ENCODE measurements at regions not wholly inside any gene's neighbourhood (a gene's known extent, or its start where the extent isn't known, plus 50 kb on each side); places are given as distances from the start of the nearest gene placed in this dataset.

DNA sequence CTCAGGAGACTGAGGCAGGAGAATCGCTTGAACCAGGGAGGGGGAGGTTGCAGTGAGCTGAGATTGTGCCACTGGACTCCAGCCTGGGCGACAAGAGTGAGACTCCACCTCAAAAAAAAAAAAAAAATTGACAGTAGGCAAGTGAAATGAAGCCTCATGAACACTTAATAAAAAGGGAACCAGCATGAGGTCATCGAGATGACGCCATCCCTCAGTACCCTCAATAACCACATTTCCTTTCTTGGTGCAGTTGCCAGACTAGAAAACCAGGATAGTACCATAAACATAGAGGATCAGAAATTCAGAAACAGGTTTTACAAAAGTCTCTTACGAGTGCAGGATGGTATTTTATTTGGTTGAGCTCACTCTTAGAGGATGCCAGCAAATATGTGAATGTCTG is 584.1 kb downstream of the MAFB start:
- no peak for DNase-seq (ENCODE audit: extremely low read depth in 1 of 2, low read depth in 1 of 2)

DNA sequence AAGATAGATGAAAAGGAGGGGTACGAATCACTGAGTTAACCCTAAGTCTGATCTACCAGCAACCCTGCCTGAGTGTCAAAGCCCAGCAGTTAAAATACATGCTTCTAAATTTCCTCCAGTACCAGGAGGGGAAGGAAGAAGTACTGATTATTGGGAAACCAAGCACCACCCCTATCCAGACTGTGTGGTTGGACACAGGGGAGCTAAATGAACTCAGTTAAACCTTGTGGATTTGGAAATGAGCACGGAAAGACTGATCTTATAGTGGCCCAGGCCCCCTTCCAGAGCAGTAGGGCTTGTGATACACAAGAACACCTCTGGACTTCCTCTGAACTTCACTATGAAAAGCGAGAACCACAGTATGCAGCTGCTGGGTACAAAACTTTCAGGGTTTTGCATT is 585.6 kb downstream of the MAFB start:
- no peak for DNase-seq (ENCODE audit: extremely low read depth in 1 of 2, low read depth in 1 of 2)

DNA sequence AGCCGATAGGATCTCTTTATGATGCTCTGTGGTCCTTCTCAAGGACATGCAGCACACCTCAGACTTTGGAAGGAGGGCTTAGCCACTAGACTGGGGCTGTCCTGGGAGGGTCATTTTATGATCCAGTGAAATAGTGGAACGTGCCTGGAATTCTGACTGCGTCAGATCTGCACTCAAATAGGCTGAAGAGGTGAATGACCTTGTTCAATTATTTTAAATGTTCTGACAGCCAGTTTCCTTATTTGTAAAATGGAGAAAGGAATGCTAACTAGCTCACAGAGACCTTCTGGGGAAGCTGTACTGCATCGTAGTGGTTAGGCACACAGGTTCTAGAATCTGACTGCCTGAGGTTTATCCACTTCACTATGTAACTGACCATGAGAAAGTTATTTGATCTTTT is 587.5 kb downstream of the MAFB start:
- DNase-seq (ENCODE audit: extremely low read depth in 1 of 2, low read depth in 1 of 2) = no peak

DNA sequence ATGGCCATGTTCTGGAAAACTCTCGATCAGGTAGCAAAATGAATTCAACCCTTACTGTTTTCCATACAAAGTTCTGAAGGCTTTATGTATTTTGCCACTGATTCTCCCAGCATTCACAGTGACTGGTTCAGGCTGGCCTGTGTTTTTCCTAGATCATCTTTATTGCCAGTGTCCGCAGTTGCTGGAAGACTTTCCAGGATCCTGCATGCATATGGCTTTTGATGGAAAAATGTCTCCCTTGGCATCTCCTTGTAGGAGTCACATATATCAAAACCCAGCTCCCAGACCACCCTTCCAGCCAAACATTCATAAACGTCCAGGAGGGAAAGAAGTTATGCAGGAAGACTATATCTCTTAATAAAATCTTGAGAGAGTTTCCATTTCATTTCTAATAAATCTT is 588.8 kb downstream of the MAFB start:
- DNase-seq (ENCODE audit: extremely low read depth in 1 of 2, low read depth in 1 of 2) = no peak

DNA sequence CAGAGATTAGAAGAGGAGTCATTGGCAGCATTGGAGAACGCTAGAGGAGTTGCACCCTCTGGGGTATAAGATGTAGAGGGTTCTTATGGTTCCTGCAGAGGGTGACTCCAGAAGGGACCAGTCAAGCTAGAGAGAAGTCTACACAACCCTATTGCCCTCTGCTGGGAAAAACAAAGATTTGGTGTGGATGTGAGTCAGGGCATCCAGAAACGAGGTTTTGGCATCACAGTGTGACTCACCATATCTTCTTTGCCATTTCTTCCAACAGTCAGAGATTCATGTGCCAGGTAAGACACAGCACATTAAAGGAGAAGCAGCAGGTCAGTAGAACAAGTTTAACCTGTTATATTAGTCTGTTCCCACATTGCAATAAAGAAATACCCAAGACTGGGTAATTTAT is 598.8 kb downstream of the MAFB start:
- no peak for DNase-seq (ENCODE audit: extremely low read depth in 1 of 2, low read depth in 1 of 2)

DNA sequence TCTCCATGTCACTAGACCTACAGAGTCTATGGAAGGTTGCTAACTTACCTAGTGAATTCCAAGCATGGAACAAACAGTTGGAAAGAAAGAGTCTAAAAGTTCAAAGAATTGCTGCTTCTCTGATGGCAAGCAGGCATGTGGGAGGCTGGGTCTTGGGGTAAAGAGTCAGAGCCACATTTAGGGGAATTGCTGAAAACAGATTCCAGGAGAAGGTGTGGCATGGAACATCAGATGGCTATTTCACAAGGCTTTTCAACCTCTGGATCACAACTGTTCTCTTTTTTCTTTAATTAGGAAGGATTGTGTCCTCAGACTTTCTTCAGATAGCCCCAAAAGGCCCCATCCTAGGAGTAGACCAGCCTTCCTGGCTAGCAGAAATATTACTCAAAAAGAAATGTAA is 601.5 kb downstream of the MAFB start:
- DNase-seq (ENCODE audit: extremely low read depth in 1 of 2, low read depth in 1 of 2) = no peak

DNA sequence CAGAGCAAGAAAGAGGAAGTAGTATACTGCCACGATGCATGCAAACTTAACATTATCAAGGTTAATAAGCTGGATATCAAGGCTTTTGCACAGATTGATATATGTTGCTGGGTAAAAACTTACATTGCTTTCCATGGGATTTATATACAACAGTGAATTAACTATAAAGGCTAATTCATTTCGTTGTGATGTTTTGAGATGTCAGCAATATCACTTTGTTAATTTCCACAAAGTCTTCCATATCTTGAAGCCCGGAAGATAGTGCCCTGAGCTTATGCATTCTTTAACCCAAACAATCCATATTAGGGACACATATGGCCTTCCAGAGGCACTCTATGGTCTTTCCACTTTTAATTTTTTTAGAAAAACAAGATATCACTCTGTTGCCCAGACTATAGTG is 603.5 kb downstream of the MAFB start:
- DNase-seq (ENCODE audit: extremely low read depth in 1 of 2, low read depth in 1 of 2) = no peak

DNA sequence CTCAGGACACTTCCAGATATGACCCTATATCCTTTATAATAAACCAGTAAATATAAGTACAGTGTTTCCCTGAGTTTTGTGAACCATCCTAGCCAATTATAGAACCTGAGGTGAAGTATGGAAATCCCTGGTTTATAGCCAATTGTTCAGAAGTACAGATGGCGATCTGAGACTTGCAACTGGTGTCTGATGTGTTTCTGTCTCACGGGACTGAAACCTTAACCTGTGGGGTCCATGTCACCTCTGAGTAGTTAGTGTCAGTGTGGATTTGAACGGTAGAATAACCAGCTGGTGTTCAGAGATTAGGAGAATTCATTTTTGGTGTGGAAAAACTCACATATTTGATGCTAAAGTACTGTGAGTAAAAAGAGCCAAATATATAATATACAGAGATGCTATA is 606.6 kb downstream of the MAFB start:
- DNase-seq (ENCODE audit: extremely low read depth in 1 of 2, low read depth in 1 of 2) = no peak

DNA sequence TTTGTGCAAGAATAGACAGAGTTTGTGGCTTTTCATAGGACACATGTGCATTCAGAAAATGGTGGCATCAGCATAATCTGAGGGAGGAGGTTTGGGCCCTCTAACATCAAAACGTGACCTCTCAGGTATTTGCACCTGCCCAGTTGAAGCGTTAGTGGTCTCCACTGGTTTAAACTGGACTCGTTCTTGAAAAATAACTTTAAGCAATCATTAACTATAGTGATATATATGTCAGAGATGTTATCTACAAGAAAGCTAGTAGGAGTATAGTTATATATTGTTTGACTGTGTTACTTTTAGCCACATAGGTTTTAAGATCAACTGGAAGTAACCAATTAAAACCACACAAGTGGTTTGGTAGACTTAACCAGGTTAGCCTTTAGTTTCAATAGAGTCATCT is 607.4 kb downstream of the MAFB start:
- DNase-seq (ENCODE audit: extremely low read depth in 1 of 2, low read depth in 1 of 2) = no peak

DNA sequence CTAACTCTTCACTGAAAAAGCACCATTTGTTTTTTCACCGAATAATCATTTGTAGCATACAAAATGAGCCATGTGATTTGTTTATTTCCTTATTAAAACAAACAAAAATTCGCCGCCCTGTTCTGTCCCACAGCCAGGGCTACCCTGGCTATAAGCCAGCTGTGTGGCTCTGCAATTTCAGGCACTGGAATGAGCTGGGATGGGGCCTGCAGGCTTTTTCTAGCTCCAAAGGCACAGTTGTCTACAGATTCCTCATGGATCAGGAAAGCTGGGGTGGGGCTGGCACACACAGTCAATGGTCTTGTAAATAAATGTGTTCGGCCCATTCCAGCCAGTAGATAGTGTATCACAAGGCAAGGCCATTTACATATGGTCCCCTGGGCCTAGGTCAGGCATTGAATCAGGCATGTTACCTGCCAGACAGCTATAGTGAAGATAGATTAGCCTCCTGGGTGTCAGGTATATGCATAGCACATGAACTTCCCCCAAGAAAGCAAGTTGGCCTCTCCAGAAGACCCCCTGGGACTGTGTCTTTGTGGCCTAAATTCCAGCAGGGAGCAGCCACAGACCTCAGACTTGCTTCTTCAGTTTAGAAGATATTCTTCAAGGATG is 608.9 kb downstream of the MAFB start:
- no peak for DNase-seq (ENCODE audit: extremely low read depth in 1 of 2, low read depth in 1 of 2)

DNA sequence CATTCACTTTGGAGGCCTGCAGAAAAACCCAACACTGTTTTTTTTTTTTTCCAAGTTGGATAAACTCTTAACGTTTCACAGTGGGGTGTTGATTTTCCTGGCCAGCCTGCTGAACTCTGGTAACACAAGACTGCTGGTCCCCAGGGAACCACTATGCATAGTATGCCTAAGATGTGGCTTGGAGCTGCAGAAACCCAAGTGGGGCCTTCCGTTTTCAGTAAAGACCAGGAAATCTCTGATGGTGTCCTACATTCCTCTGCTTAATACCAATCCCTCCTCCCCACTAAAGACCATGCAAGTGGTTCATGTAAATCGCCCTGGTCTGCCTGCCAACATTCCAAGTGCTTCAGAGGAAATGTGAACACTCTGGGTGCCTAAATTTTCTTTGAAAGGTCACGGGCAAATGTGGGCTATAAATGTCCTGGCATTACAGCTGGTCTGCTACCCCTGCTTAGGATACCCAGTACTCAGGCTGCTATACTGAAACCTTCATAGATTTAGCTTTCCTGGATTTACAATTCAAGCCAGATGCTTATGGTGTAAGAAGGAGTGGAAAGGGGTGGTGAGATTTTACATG is 615.4 kb downstream of the MAFB start:
- no peak for DNase-seq (ENCODE audit: extremely low read depth in 1 of 2, low read depth in 1 of 2)

DNA sequence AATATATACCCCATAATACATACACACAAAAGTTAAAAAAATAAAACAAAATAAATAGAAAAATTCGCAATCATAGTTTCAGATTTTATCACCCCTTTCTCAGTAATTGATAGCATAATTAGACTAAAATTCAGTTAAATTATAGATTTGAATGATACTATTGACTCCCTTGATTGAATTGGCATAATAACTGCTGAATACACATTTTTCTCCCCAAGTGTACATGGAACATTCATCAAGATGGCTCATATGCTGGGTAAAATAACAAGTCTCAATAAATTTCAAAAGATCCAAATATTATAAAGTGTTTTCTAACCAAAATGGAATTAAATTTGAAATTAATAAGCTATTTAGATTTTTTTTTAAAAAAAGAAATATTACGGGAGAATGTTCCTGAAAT is 616.1 kb downstream of the MAFB start:
- DNase-seq (ENCODE audit: extremely low read depth in 1 of 2, low read depth in 1 of 2) = no peak

DNA sequence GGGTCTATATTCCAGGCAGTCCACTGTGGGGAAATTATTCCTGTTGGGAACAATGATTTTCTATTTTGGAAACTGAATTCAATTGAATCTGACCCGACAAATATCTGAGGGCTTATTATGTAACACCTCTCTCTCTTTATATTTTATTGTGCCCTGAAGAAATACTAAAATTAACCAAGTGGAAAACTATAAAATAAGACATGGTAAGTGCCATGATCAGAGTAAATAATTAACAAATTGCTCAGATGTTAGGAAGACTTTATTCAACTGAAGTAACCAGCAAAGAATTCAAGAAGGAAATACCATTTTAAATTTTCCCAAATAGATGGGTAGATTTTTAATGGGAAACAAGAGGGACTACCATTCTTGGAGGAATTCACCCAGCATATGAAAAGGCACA is 632.9 kb downstream of the MAFB start:
- DNase-seq (ENCODE audit: extremely low read depth in 1 of 2, low read depth in 1 of 2) = no peak

DNA sequence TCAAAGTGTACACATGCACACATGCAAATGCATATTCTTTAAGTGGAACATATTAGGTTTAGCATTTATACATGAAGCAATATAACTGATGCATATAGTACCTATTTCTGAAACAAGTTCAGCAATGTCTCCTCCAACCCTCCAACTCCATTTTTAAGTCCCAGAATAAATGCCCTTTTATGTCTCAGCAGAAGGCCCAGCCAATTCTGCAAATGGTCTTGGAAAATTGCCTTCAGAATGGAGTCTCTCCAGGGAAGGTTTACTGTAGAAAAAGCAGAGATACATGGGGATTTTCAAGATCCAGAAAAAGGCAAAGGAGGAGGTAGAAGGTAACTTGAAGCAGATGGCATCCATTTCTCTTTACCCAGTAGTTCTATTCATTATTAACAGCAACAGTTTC is 633.3 kb downstream of the MAFB start:
- no peak for DNase-seq (ENCODE audit: extremely low read depth in 1 of 2, low read depth in 1 of 2)

DNA sequence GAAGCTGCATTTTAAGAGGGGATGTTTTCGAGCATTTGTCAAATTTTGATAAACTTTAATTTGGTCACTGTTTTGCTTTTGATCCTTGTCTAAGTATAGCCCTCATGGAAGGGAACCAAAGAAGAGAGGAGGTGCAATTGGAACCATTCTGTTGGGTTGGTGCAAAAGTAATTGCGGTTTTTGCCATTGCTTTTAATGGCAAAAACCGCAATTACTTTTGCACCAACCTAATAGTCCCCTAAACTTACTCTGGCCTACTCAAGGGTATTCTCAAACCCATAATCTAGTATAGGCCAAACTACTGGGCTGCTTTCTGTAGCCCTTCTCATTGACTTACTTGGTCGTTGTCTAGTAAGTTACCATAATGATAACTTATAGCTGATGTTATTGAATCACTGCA is 634.7 kb downstream of the MAFB start:
- no peak for DNase-seq (ENCODE audit: extremely low read depth in 1 of 2, low read depth in 1 of 2)

DNA sequence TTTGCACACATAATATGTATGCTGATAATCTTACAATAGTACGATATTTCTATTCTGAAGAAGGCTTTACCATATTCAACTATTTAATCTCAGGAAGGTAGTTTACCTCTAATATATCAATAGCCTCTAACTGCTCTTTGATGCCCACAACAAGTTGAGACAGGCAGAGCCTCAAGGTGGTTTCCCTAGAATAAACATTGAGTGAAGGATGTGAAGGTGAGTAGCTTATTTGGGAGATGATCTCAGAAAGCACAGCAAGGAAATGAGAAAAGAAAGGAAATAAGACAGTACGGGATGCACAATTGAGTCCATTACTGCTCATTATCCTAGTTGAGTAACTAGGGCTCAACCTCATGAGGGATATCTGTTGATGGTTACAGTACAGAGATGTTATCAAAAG is 638.4 kb downstream of the MAFB start:
- DNase-seq (ENCODE audit: extremely low read depth in 1 of 2, low read depth in 1 of 2) = no peak

DNA sequence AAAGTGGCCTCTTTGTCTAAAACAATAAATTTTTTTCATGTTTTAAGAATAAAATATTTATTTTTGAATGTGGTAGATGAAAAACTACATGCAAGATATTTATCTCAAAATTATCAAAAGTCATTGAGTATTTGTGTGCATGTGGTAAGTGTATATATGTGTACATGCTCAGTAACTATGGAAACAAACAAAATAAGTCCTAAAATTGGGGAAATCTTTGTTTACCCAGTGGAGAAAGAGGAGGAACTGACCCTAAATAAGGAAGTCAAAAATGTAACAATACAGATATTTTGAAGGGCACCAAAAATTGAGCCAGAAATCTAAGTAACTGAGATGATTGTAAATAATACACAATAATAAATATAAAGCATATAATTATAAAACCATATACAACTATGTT is 639.2 kb downstream of the MAFB start:
- no peak for DNase-seq (ENCODE audit: extremely low read depth in 1 of 2, low read depth in 1 of 2)

DNA sequence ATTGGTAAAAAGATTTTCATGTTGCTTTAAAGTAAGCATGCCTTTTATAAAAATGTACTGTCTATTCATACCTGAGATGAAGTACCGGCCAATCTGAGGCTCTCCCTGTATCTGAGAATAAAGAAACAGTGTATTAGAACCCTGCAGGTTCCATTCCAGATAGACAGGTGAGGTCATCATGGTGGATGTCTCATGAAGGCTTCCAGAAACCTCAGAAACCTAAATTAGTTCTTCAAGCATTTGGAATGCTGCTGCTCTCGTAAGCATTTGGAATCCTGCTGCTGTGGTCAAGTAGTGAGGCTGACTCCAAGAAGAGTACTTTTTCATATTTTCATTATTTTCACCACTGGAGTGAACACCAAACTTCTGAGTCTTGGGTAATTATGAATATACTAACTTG is 642.3 kb downstream of the MAFB start:
- no peak for DNase-seq (ENCODE audit: extremely low read depth in 1 of 2, low read depth in 1 of 2)

DNA sequence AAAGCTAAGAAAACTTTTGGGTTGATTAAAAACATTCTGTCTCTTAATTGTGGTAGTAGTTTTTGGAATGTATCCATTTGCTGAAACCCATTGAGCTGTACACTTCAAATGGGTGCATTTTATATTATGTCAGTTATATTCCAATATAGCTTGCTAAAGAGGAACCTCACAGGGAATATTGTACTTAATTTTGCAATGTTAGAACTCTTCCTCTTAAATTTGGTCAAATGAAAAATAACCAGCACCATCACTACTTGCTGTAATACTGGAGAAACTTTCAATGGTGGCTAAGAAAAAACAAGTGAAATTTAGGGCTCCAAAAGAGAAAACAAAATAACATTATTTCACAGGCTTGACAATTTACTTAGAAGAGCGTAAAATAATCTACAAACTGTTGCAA is 651.5 kb downstream of the MAFB start:
- no peak for DNase-seq (ENCODE audit: extremely low read depth in 1 of 2, low read depth in 1 of 2)

DNA sequence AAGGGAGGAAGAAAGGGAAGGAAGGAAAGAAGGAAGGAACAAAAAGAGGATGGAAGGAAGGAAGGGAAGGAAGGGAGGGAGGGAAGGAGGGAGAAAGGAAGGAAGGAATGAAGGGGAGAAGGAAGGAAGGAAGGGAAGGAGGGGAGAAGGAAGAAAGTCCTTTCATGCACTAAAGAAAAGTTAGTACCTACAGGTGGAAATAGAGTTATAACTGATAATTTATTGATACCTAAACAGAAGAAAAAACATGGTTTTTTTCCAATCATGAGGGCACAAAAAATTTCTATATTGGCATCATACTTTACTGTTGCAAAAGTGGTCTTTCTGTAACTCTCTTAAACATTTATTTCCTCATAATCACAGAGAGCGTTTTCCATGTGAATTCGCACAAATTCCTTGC is 659.4 kb downstream of the MAFB start:
- no peak for DNase-seq (ENCODE audit: extremely low read depth in 1 of 2, low read depth in 1 of 2)

DNA sequence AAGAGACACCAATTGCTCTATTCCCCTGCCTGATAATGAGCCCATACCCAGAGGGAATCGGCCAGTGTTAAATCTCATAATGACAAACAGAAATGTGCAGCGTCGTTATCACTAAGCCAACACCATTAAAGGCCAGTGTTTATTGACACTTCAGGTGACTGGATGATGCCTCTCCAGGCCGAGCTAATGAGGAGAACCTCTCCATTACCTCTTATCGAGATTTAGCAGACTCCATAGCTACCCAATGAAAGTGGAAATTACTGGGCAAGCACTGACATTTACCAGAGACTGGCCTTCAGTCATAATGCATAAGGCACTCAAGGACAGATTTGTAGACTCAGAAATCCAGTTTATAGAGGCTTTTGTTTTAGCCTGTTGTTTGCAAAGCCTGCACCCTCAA is 669.5 kb downstream of the MAFB start:
- no peak for DNase-seq (ENCODE audit: extremely low read depth in 1 of 2, low read depth in 1 of 2)

DNA sequence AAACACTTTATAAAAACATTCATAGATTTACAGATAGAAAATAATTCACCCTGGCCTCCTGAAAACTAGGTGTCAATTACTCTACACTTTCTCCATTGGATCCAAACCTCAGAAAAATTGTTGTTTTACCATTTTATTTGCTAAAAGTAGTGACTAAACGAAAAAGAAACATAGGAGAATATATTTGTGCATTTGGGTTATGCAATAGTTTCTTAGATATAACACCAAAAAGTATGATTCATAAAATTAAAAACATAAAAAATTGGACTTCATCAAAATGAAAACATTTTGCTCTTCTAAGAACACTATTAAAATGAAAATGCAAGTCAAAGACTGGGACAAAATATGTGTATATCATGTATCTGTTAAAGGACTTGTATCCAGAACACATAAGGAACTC is 671.3 kb downstream of the MAFB start:
- no peak for DNase-seq (ENCODE audit: extremely low read depth in 1 of 2, low read depth in 1 of 2)

DNA sequence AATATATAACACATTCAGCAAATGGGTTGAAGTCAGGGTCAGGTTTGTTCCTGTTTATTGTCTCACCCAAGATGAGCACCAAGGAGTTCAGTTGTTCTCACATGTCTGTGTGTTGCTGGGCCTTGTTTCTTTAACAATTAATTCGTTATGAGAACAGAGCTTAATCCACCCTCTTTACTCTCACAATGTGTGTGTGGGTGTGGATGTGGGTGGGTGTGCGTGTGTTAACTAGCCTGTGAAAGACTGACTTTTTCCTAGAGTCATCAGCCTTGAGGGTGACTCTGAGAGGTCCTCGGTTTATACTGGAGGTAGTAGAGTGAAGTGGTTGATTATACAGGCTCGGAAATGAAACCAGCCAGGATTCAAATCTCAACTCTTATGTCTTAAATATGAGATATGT is 672.1 kb downstream of the MAFB start:
- no peak for DNase-seq (ENCODE audit: extremely low read depth in 1 of 2, low read depth in 1 of 2)

Measured in activated CD8-positive, alpha-beta memory T cell treated with anti-CD3 and anti-CD28 coated beads for 1 hour (primary cell).